Stimulated activated effector memory CD8-positive, alpha-beta T cell treated with anti-CD3 and anti-CD28 coated beads, Interleukin-12 subunit alpha, Interleukin-12 subunit beta, amount 100 ng/mL, for 72 hours (primary cell): ENCODE measurements at regions not wholly inside any gene's neighbourhood (a gene's known extent, or its start where the extent isn't known, plus 50 kb on each side); places are given as distances from the start of the nearest gene placed in this dataset.
"Not testable (repeated sequence)": the region's sequence is repeated elsewhere in the genome, so short reads cannot be mapped to it uniquely, and the experiment has no call there.

Experiments used
- ATAC-seq: fragments of 150-1000 bp; cut with Tn5 transposase; 2 replicates; pipeline ENCODE4 v1.10.0; 2021
- DNase-seq, 2 donors: peaks; one replicate each; pipeline ENCODE4 v3.0.0; 2021 to 2022; ENCODE audit warnings: low spot score in 2 of 2
- H3K27ac Mint-ChIP-seq: one replicate; pipeline ENCODE4 v1.8.0; 2022; ENCODE audit warnings: mild to moderate bottlenecking, mixed read lengths
- H3K36me3 Mint-ChIP-seq: one replicate; pipeline ENCODE4 v1.8.0; 2022; ENCODE audit warnings: mild to moderate bottlenecking, mixed read lengths
- H3K4me1 Mint-ChIP-seq: one replicate; pipeline ENCODE4 v1.8.0; 2022; ENCODE audit warnings: mixed read lengths
- H3K4me3 Mint-ChIP-seq: one replicate; pipeline ENCODE4 v1.8.0; 2022; ENCODE audit warnings: mild to moderate bottlenecking, mixed read lengths
- H3K9me3 Mint-ChIP-seq: one replicate; pipeline ENCODE4 v1.8.0; 2022; ENCODE audit warnings: mixed read lengths

DNA sequence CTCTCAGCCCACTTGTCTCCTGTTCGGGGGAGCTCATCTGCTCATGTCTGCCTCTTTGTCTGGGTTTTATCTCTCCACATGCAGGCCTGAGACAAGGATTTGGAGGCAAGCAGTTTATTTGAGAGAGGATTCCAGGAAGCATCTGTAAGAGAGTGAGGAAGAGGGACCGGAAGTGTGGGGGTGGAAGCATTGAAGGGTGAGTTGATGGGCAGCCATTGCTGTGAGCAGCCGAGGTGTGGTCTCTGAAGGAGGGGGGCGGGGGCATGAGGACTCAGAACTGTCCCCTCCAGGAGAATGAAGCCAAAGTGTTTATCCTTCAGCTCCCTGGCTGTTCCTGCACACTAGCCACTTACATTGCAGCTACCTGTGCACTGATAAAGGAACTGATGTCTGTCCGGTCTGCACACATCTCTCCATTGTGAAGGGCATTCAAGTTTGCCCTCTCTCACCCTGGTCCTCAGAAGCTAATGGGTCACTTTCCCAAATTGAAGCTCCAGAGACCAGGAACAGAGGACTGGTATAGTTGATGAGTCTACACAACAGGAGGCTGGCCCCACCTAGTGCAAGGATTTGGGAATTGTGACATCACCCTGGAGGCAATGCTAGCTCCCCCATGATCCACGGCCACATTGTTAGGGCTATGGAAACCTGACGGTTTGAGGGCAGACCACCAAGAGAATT is 100.5 kb upstream of the FOXA2 start:
- DNase-seq (no peak), ATAC-seq (no peak)
- Mint-ChIP-seq H3K4me3 (no peak overlapping the region), H3K27ac (no peak overlapping the region), H3K36me3 (no peaks in the 10 kb centered on the region), H3K9me3 (no peaks in the 10 kb centered on the region), H3K4me1 (peaks cover 18% of the 10 kb centered on the region)

DNA sequence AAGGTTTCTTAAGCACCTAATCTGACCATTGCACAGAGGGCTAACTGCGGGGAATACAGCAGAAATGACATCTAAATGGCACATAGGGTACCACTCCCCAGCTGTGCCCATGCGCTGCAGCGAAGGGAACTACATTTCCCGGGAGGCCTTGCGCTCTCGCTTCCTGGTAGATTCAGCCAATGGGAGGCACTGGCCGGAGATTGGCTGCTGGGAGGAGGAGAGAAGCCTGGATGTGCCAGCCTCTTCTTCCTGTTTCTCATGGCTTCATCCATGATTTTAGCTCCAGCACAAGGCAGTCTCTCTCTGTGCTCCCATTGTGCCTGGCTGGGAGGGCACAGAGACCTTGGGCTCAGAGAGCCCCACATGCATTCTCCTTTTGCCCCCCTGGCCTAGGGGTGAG is 101.7 kb upstream of the FOXA2 start:
- no peak for DNase-seq

DNA sequence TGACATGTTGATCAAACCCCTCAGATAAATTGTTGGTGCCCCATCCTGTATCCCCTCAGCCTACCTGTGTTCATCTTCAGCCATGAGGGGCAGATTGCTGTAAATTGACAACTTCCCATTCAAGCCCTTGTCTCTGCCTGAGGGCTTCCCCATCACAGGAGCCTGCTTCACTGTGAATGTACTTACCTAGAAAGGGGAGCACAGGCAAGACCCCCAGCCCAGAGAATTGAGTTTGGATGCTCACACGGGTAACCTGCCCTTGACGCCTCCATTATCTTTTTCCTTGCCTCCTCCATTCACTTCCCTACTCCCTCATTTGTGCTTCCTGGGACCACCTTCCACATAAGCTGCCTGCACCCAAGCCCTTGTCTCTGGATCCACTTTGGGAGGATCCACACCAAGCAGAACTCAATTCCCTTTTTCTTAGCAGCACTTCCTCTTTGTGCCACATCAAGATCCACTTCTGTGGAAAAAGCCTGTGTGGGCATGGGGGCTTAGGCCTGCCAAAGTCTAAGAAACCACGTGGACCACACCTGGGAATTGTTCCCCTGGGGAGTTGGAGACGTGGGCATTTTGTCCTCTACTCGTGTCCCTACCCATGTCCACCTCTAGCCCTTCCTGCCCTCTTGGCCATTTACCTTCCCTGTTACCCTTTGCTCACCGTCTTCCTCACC is 103.4 kb upstream of the FOXA2 start:
- no peak for DNase-seq
- no peak for ATAC-seq
- Mint-ChIP-seq H3K27ac (no peak overlapping the region), H3K36me3 (no peaks in the 10 kb centered on the region), H3K4me3 (no peak overlapping the region), H3K9me3 (no peaks in the 10 kb centered on the region), H3K4me1 (peaks cover 18% of the 10 kb centered on the region)

More for the DNA sequence above, 101.7 kb upstream of the FOXA2 start:
- H3K27ac Mint-ChIP-seq, result no peak overlapping the region
- H3K36me3 Mint-ChIP-seq, result no peaks in the 10 kb centered on the region
- H3K4me3 Mint-ChIP-seq, result no peak overlapping the region
- ATAC-seq, result no peak
- H3K4me1 Mint-ChIP-seq, result peaks cover 18% of the 10 kb centered on the region
- H3K9me3 Mint-ChIP-seq, result no peaks in the 10 kb centered on the region

DNA sequence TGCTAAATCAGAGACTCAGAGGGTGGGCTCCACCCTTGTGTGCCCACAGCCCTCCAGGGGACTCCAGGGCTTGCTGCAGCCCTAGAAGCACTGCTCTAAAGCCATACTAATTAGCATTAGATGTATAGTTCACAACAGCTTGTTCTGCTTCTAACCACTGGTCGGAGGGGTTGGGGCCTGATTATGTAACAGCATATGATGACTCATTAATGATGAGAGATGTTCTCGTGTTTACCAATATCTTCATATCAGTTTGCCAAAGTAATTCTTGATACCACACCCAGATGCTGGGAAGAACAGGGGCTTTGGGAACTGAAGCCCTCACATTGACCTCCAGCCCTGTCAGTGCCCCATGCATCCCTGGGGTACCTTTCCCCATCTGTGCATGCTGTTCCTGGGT is 104.1 kb upstream of the FOXA2 start:
- Mint-ChIP-seq H3K4me1 (peaks cover 18% of the 10 kb centered on the region), H3K9me3 (no peaks in the 10 kb centered on the region), H3K27ac (no peak overlapping the region), H3K36me3 (no peaks in the 10 kb centered on the region), H3K4me3 (no peak overlapping the region)
- ATAC-seq (no peak), DNase-seq (no peak)

DNA sequence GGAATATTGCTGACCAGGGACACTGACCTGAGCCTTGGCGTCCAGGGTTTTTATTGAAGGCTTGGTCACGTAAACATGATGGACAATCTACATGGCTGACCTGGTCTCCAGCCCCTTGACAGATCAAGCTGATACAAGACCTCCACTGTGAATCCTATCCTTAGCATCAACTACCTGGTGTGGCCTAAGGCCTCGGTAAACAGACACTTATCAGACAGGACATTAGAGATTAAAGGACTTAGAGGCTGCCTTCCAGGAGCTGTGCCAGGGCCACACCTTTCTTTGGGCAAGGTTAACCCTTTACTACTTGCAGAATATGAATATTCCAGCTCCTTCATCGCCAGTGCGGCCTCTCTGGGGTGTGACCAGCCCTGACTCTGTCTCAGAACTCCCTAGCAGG is 104.9 kb upstream of the FOXA2 start:
- H3K27ac Mint-ChIP-seq, result no peak overlapping the region
- no peaks in the 10 kb centered on the region for H3K36me3 Mint-ChIP-seq
- ATAC-seq (no peak), DNase-seq (no peak)
- H3K4me3 Mint-ChIP-seq, result no peak overlapping the region
- peaks cover 18% of the 10 kb centered on the region for H3K4me1 Mint-ChIP-seq
- no peaks in the 10 kb centered on the region for H3K9me3 Mint-ChIP-seq

DNA sequence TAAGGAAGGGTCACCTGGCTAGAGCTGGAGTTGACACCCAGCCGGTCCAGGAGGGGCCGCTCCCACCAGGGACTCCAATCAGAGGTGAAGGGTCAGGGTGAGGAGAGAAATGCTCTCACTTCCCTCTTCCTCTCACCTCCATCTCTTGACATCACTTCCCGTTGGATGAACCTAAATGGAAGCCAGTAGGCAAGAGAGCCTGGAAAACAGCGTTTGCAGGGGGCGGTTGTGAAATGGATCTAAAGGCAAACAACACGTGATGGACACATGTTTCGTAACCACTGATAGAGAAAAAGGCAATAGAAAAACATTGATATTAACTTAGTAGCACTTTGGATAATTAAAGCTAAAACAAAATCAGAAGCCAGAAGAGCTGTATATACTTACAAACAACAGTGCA is 105.6 kb upstream of the FOXA2 start:
- DNase-seq (no peak), ATAC-seq (no peak)
- no peaks in the 10 kb centered on the region for H3K9me3 Mint-ChIP-seq
- no peak overlapping the region for H3K27ac Mint-ChIP-seq
- H3K36me3 Mint-ChIP-seq, result no peaks in the 10 kb centered on the region
- peaks cover 12% of the 10 kb centered on the region for H3K4me1 Mint-ChIP-seq
- no peak overlapping the region for H3K4me3 Mint-ChIP-seq

DNA sequence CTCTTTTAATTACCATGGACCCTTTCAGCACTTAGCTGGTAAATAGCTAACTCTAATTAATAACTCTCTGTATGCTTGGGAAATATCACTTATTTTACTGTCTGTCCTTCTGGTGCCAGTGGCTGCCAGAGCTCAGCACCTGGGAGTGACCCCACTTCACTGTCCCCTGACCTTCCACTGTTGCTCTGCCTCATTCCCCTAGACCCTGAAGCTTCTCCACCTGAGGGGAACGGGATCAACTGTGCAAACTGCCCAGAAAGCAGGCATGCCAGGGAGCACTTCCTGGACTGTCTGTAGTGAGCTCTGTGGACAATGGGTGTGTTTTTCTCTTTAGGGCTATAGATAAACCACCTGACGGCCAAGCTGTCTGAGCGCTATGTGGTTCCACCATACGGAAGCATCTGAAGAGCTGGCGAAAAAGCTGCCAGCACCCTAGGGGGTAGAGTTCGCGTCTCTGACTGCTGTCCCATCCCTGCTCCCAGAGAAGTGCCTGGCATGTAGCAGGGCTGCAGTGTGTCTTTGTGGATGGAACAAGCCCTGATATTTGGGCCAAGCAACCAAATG is 106.3 kb upstream of the FOXA2 start:
- no peak for ATAC-seq
- Mint-ChIP-seq H3K27ac (no peak overlapping the region), H3K4me1 (peaks cover 12% of the 10 kb centered on the region)

DNA sequence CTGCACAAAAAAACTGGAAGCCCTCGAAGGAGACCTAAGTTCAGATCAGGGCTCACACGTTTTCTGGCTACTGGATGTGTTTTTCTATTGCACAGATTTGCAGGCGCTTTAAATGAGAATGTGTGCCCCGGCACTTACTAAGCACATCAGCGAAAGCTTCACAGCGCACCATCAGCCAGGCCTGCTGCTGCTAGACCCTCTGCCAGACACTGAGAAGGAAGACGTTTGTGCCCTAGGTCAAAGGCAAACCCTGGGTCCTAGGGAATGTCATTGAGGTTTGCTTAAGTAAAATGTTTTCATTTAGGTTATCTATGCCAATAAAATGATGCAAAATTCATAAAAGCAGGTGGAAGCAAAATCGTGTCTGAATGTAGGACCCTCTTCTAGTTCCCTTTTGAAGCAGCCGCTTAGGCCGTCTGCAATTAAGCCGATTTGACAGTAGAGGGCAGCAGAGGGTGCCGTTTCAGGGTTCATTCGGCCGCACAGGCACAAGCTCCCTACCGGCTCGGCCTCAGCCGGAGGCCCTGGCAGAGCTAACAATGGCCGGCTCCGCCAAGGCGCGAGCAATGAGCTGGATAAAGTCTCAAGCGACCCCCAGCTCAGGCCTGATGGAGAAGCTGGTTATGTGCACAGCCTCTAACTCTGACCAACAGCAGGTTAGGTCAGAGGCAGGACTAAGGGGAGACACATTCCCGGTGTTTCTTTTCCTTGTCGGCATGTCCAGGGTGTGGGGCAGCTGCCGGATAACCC is 107.2 kb upstream of the FOXA2 start:
- H3K4me1 Mint-ChIP-seq, result peaks cover 8% of the 10 kb centered on the region
- no peaks in the 10 kb centered on the region for H3K9me3 Mint-ChIP-seq
- no peak overlapping the region for H3K27ac Mint-ChIP-seq
- DNase-seq (peak; percentile 18 to 65), ATAC-seq (peak; percentile 50)
- no peaks in the 10 kb centered on the region for H3K36me3 Mint-ChIP-seq
- H3K4me3 Mint-ChIP-seq, result no peak overlapping the region

More for the DNA sequence above, 106.3 kb upstream of the FOXA2 start:
- no peaks in the 10 kb centered on the region for H3K36me3 Mint-ChIP-seq
- H3K4me3 Mint-ChIP-seq, result no peak overlapping the region
- no peaks in the 10 kb centered on the region for H3K9me3 Mint-ChIP-seq
- no peak for DNase-seq

DNA sequence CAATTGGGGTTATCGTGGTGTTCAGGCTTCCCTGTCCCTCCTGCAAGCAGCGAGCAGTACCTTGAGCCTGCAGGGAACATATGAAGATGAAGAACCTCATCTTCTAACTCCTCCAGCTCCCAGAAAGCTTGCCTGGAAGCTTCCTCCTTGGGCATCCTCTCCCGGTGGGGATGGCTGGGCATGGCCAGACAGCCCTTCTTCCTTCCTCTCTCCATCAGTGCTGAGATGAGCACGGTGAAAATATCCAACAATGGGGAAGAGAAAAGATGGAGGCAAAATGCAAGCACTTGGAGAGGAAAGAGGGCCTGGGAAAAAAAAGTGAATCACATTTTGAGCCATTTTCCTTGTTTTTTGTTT is 107.7 kb upstream of the FOXA2 start:
- Mint-ChIP-seq H3K4me3 (no peak overlapping the region), H3K27ac (no peak overlapping the region), H3K9me3 (no peaks in the 10 kb centered on the region), H3K36me3 (no peaks in the 10 kb centered on the region), H3K4me1 (peaks cover 7% of the 10 kb centered on the region)
- DNase-seq (no peak), ATAC-seq (no peak)

DNA sequence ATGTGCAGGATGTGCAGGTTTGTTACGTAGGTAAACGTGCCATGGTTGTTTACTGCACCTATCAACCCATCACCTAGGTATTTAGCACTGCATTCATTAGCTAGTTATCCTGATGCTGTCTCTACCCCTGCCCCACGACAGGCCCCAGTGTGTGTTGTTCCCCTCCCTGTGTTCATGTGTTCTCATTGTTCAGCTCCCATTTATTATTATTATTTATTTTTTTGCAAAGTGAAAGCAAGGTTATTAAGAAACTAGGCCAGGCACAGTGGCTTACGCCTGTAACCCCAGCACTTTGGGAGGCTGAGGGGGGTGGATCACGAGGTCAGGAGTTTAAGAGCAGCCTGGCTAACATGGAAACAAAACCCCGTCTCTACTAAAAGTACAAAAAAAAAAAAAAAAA is 108.2 kb upstream of the FOXA2 start:
- ATAC-seq, H3K36me3 Mint-ChIP-seq: not testable (repeated sequence)

DNA sequence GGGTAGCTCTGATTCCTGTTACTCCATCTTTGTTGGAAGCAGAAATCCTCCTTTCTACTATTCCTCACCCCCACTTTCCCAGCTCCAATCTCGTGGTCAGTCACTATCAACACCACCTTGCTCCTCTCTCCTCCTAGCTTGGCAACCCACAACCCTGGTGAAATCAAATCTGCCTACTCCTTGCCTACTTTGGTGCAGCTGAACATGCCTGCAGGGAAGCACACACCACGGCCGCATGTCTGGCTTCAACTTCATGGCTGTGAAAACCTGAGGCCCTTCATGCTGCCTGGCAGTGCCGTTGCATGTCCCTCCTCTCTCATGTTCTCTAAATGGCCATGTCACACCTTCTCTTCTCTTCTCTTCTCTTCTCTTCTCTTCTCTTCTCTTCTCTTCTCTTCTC is 112.4 kb upstream of the FOXA2 start:
- ATAC-seq (no peak), DNase-seq (no peak)
- Mint-ChIP-seq H3K4me3 (no peak overlapping the region), H3K9me3 (peaks cover 3% of the 10 kb centered on the region), H3K27ac (no peak overlapping the region), H3K4me1 (no peaks in the 10 kb centered on the region), H3K36me3 (no peaks in the 10 kb centered on the region)

More for the DNA sequence above, 108.2 kb upstream of the FOXA2 start:
- H3K4me3 Mint-ChIP-seq, H3K4me1 Mint-ChIP-seq, H3K27ac Mint-ChIP-seq, H3K9me3 Mint-ChIP-seq, DNase-seq: not testable (repeated sequence)

DNA sequence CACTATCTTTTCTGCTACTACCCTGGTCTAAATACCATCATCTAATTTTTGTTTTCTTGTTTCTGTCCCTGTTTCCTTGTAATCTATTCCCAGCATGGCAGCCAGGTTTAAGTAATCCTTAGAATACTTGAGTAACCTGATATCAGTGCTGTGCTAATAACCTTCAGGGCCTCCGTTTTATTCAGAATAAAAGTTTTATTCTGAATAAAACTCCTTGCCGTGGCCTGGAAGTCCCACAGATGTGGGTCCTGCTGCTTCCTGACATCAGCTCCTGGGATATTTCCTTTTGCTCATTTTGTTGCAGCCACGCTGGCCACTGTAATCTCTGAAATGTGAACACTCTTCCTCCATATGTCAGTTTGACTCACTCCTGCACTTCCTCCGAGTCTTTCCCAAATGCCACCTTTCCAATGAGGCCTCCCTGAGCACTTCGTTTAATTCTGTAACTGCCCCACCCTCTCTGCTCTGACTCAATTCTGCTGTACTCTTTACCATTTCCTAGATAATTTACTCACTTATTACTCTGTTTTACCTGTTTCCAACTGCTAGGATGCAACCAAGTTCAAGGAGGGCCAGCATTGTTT is 114.0 kb upstream of the FOXA2 start:
- ATAC-seq (no peak), DNase-seq (no peak)
- no peaks in the 10 kb centered on the region for H3K36me3 Mint-ChIP-seq
- H3K27ac Mint-ChIP-seq, result no peak overlapping the region
- no peaks in the 10 kb centered on the region for H3K4me1 Mint-ChIP-seq
- peaks cover 9% of the 10 kb centered on the region for H3K9me3 Mint-ChIP-seq
- H3K4me3 Mint-ChIP-seq, result no peak overlapping the region

DNA sequence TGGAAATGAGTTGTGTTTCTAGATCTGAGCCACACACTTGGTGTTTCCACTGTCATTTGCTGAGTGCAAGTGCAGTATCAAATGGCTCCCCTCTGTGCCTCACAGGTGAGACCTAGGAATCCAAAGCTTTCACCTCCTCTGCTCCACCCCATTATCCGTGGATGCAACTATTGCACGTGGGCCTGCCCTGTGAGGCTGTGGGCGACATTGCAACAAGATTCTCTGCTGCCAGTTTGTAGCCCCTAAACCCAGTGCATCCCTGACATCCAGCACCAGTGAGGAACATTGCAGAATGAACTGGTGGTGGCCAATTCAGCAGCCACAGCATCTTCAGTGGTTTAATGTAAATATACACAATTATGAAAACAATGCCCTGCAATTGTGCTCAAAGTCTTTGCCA is 115.0 kb upstream of the FOXA2 start:
- Mint-ChIP-seq H3K27ac (no peak overlapping the region), H3K4me3 (no peak overlapping the region), H3K4me1 (no peaks in the 10 kb centered on the region), H3K9me3 (peaks cover 9% of the 10 kb centered on the region), H3K36me3 (no peaks in the 10 kb centered on the region)
- DNase-seq, result no peak
- ATAC-seq, result no peak

DNA sequence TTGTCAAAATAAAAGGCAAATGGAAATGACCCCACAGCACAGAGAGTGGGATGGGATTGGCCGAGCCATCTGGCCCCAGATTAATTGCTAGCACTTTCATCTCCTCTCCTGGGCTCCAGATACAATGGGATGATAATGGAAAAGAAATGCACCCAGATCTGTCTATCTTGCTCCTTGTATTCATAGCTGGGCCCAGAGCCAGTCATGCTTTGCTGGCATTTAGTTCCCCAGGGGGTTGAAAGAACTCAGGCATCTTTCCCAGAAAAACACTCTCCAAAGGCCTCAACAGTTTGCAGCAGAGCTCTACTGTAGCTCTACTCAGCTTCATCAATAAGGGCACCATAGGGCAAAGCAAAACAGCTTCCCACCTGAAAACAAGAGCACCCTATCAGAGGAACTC is 116.0 kb upstream of the FOXA2 start:
- Mint-ChIP-seq H3K9me3 (peaks cover 9% of the 10 kb centered on the region), H3K4me1 (no peaks in the 10 kb centered on the region), H3K4me3 (no peak overlapping the region), H3K36me3 (no peaks in the 10 kb centered on the region), H3K27ac (no peak overlapping the region)
- DNase-seq, result no peak
- ATAC-seq, result no peak

DNA sequence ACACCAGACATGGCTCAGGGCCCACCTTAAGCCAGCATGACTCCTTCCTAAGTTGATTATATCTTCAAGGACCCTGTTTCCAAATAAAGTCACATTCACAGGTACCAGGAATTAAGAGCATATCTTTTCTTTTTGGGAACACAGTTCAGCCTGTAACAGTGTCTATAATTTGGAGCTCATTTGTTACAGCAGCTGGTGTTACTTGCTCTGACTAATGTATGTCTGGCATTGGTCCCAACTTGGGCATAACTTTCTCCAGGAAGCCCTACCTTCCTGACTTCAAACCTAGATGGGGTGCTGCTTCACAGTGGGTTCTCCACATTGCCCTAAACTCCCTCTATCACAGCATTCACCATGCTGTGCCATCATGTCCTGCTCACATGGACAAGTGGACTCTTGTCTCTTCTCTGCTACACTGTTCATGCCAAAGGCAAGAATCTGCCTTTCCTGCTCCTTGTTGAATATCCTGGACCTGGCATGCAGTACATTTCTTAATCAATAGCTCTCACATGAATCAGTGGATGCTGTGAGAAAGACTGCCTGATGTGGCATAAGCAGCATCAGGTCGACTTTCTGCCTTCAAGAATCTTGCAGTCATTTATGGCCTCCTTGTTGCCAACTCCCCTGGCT is 117.4 kb upstream of the FOXA2 start:
- H3K9me3 Mint-ChIP-seq, result peaks cover 14% of the 10 kb centered on the region
- no peaks in the 10 kb centered on the region for H3K4me1 Mint-ChIP-seq
- H3K27ac Mint-ChIP-seq, result no peak overlapping the region

More for the DNA sequence above, 117.4 kb upstream of the FOXA2 start:
- H3K4me3 Mint-ChIP-seq, result no peak overlapping the region
- DNase-seq (no peak), ATAC-seq (no peak)
- H3K36me3 Mint-ChIP-seq, result no peaks in the 10 kb centered on the region
